SK-N-SH (cell line): ENCODE measurements at regions not wholly inside any gene's neighbourhood (a gene's known extent, or its start where the extent isn't known, plus 50 kb on each side); places are given as distances from the start of the nearest gene placed in this dataset.

Experiments
- CTCF ChIA-PET: fragments of 300-600, 350-600 bp; formaldehyde crosslinking; extraction: SDS; loops from one replicate; lab custom pipeline; 2021; lab: Yijun Ruan, JAX
- POLR2A ChIA-PET: fragments of 350-600 bp; sonication (Branson Sonifier 250); formaldehyde crosslinking; extraction: SDS; loops from one replicate; lab custom pipeline; 2020; ENCODE audit warnings: antibody characterized with exemption, inconsistent platforms; lab: Yijun Ruan, JAX
- DNase-seq: peaks from one replicate; pipeline ENCODE4 v3.0.0; 2012
- H2AFZ ChIP-seq: fragments of 200-600 bp; sonication (generic); 2 replicates; pipeline ENCODE4 v1.8.1; 2016; ENCODE audit warnings: antibody characterized with exemption, mild to moderate bottlenecking, low read depth
- H3F3A ChIP-seq: fragments of 200-600 bp; sonication (generic); replicated peaks from 2 replicates; pipeline ENCODE3; 2016; ENCODE audit warnings: antibody characterized with exemption, mild to moderate bottlenecking; ENCODE audit not compliant: insufficient read depth
- H3K27ac ChIP-seq, 2 experiments: fragments of 200-500 bp in 1 of 2; fragments of 200-600 bp in 1 of 2; sonication (Bioruptor generic) in 1 of 2; sonication (generic), shearing (Covaris generic) in 1 of 2; 2 replicates each; pipeline versions ENCODE4 v1.5.1 to v1.6.1; 2014 to 2016; ENCODE audit warnings: low read depth in 2 of 2, inconsistent platforms in 1 of 2, low read length in 1 of 2, mild to moderate bottlenecking in 1 of 2, mixed read lengths in 1 of 2
- H3K27me3 ChIP-seq: fragments of 200-600 bp; sonication (generic), shearing (Covaris generic); 2 replicates; pipeline ENCODE4 v1.6.1; 2016; ENCODE audit warnings: mixed run types; ENCODE audit not compliant: insufficient read depth
- H3K36me3 ChIP-seq, 2 experiments: fragments of 200-500 bp in 1 of 2; fragments of 200-600 bp in 1 of 2; sonication (Bioruptor generic) in 1 of 2; sonication (generic) in 1 of 2; replicated peaks in 1 of 2; 2 replicates each; pipeline versions ENCODE3 to v1.5.1; 2014 to 2016; ENCODE audit warnings: low read length in 1 of 2, mild to moderate bottlenecking in 1 of 2; ENCODE audit not compliant: insufficient read depth in 2 of 2, control insufficient read depth in 1 of 2
- H3K4me1 ChIP-seq, 2 experiments: fragments of 200-500 bp in 1 of 2; fragments of 200-600 bp in 1 of 2; sonication (Bioruptor generic) in 1 of 2; sonication (generic), shearing (Covaris generic) in 1 of 2; 2 replicates each; pipeline versions ENCODE4 v1.5.1 to v1.6.1; 2014 to 2016; ENCODE audit warnings: low read depth in 1 of 2, low read length in 1 of 2, mixed run types in 1 of 2; ENCODE audit not compliant: insufficient read depth in 2 of 2, control insufficient read depth in 1 of 2
- H3K4me2 ChIP-seq: fragments of 200-600 bp; sonication (generic), shearing (Covaris generic); 2 replicates; pipeline ENCODE4 v1.6.1; 2017; ENCODE audit warnings: mixed run types
- H3K4me3 ChIP-seq, 2 experiments: fragments of 200-500 bp in 1 of 2; fragments of 200-600 bp in 1 of 2; sonication (Bioruptor generic) in 1 of 2; sonication (generic), shearing (Covaris generic) in 1 of 2; 2 replicates each; pipeline versions ENCODE4 v1.5.1 to v1.8.1; 2014 to 2016; ENCODE audit warnings: low read depth in 2 of 2, inconsistent platforms in 1 of 2, low read length in 1 of 2, mild to moderate bottlenecking in 1 of 2, mixed read lengths in 1 of 2, moderate library complexity in 1 of 2
- H3K79me2 ChIP-seq: fragments of 200-600 bp; sonication (generic); 2 replicates; pipeline ENCODE4 v1.8.1; 2017; ENCODE audit warnings: mild to moderate bottlenecking; ENCODE audit not compliant: insufficient read depth
- H3K9ac ChIP-seq: fragments of 200-600 bp; sonication (generic); 2 replicates; pipeline ENCODE4 v1.6.1; 2017; ENCODE audit warnings: mixed run types
- H3K9me2 ChIP-seq: fragments of 200-600 bp; sonication (generic); 2 replicates; pipeline ENCODE4 v1.6.1; 2017; ENCODE audit warnings: mixed run types
- H3K9me3 ChIP-seq: fragments of 200-600 bp; sonication (generic); 2 replicates; pipeline ENCODE4 v1.6.1; 2017; ENCODE audit warnings: mixed run types, mild to moderate bottlenecking, moderate library complexity
- H4K20me1 ChIP-seq: fragments of 200-600 bp; sonication (generic); 2 replicates; pipeline ENCODE4 v1.6.1; 2017; ENCODE audit warnings: mild to moderate bottlenecking, mixed run types; ENCODE audit not compliant: insufficient read depth
- CTCF ChIP-seq: fragments of 200-600 bp; sonication (generic); IDR thresholded peaks from 2 replicates; pipeline ENCODE4 v1.6.1; 2017; ENCODE audit warnings: antibody characterized with exemption, mild to moderate bottlenecking, moderate library complexity
- FOXJ3 ChIP-seq: sonication (generic); formaldehyde crosslinking; IDR thresholded peaks from 2 replicates; pipeline ENCODE4 v1.5.1; 2020; ENCODE audit warnings: mild to moderate bottlenecking, missing genetic modification reagents
- GABPA ChIP-seq: IDR thresholded peaks from 2 replicates; pipeline ENCODE4 v1.4.0; 2012; ENCODE audit warnings: low read depth, mild to moderate bottlenecking
- GATA2 ChIP-seq: sonication (generic); formaldehyde crosslinking; IDR thresholded peaks from 2 replicates; pipeline ENCODE4 v1.5.0; 2020; ENCODE audit warnings: mild to moderate bottlenecking, missing genetic modification reagents
- IRF3 ChIP-seq: fragments of 150-350 bp; IDR thresholded peaks from 2 replicates; pipeline ENCODE4 v1.6.1; 2016; ENCODE audit warnings: mild to moderate bottlenecking, low read depth, low read length
- REST ChIP-seq: IDR thresholded peaks from 2 replicates; pipeline ENCODE4 v1.6.1; 2012; ENCODE audit warnings: mild to moderate bottlenecking, low read depth, low read length, moderate library complexity
- RFX5 ChIP-seq: IDR thresholded peaks from 2 replicates; pipeline ENCODE4 v1.6.1; 2012; ENCODE audit warnings: mild to moderate bottlenecking, improper control_type of control experiment, low read length
- TAF1 ChIP-seq: IDR thresholded peaks from 2 replicates; pipeline ENCODE4 v1.6.1; 2012; ENCODE audit warnings: low read depth, mild to moderate bottlenecking, low read length, moderate library complexity, borderline replicate concordance
- USF2 ChIP-seq: fragments of 150-350 bp; IDR thresholded peaks from 2 replicates; pipeline ENCODE4 v1.6.1; 2017; ENCODE audit warnings: antibody characterized with exemption, low read length, low read depth, borderline replicate concordance
- WGBS: methylation state at CpG from one replicate; pipeline ENCODE4 v1.1.6; 2017; ENCODE audit warnings: low lambda C conversion rate; 5-methylcytosine and 5-hydroxymethylcytosine counted together

GRCh38 chr20:41818369-41818768, 200.2 kb upstream of the CHD6 start (continued):
- TF ChIP-seq REST = no peak
- TF ChIP-seq GABPA = no peak
- TF ChIP-seq USF2 = no peak
- no peak for TF ChIP-seq FOXJ3 (CRISPR knock-in tag)
- no peak for TF ChIP-seq IRF3
- no peak for TF ChIP-seq GATA2 (CRISPR knock-in tag)

- H3K9ac ChIP-seq = no peak overlapping the region
- no peaks in the 10 kb centered on the region for H3K9me2 ChIP-seq
- H3K27me3 ChIP-seq = no peaks in the 10 kb centered on the region
- no peak overlapping the region for H3K4me2 ChIP-seq
- no peak overlapping the region for H3K4me3 ChIP-seq
- no peak overlapping the region for H3K27ac ChIP-seq
- no peaks in the 10 kb centered on the region; the same call in 1 of the 2 replicates for H3K9me3 ChIP-seq
- H2AFZ ChIP-seq = no peak overlapping the region
- no peak for DNase-seq
- no peaks in the 10 kb centered on the region for H3K79me2 ChIP-seq
- 0% methylated on average over 1 of the region's 1 CpG for WGBS
- H3F3A ChIP-seq = no peaks in the 10 kb centered on the region
- no peaks in the 10 kb centered on the region for H3K4me1 ChIP-seq
- H3K36me3 ChIP-seq = no peaks in the 10 kb centered on the region
- POLR2A ChIA-PET = no interaction called here
- CTCF ChIA-PET = no interaction called here
- TF ChIP-seq TAF1 = no peak
- TF ChIP-seq RFX5 = no peak
- no peak for TF ChIP-seq CTCF
- no peaks in the 10 kb centered on the region for H4K20me1 ChIP-seq
Observed at GRCh38 chr20:41811456-41811855, 193.3 kb upstream of the CHD6 start.
